ENCODE measurements at regions not wholly inside any gene's neighbourhood (a gene's known extent, or its start where the extent isn't known, plus 50 kb on each side); places are given as distances from the start of the nearest gene placed in this dataset.

DNA sequence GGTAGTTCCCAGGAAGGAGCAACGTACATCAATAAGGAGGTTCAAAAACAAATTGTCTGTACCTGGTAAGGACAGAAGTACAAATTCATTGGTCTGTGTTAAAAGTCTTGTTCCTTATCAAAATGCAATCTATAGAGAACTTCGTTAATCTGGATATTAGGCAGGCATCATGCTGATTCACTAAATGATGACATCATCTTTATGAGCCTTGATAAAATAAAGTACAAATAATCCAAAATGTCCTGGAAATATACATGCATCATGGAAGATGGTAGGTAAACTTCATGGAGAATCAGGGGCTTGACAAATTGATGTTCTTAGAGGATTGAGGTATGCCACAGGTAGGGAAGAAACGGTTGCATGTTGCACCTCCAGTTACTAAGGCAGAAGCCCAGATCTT lies 433.9 kb downstream of the TRIML1 start:
- Histone ChIP-seq H3K4me1 (ENCODE audit: control insufficient read depth in 2 of 2, insufficient read depth in 2 of 2, low read length in 2 of 2) (no peaks in the 10 kb centered on the region), H3K9me3 (ENCODE audit: control insufficient read depth in 2 of 2, low read length in 2 of 2) (no peaks in the 10 kb centered on the region), H3K27me3 (ENCODE audit: control insufficient read depth in 2 of 2, insufficient read depth in 2 of 2, low read length in 2 of 2) (no peaks in the 10 kb centered on the region), H3K4me3 (ENCODE audit: low read length in 2 of 2) (no peak overlapping the region), H3K27ac (ENCODE audit: low read depth in 2 of 2, low read length in 2 of 2) (no peak overlapping the region), H3K9ac (ENCODE audit: low read depth in 1 of 2, low read length in 2 of 2) (no peak overlapping the region), H3K36me3 (ENCODE audit: control insufficient read depth in 2 of 2, insufficient read depth in 2 of 2, low read length in 2 of 2) (no peaks in the 10 kb centered on the region)

DNA sequence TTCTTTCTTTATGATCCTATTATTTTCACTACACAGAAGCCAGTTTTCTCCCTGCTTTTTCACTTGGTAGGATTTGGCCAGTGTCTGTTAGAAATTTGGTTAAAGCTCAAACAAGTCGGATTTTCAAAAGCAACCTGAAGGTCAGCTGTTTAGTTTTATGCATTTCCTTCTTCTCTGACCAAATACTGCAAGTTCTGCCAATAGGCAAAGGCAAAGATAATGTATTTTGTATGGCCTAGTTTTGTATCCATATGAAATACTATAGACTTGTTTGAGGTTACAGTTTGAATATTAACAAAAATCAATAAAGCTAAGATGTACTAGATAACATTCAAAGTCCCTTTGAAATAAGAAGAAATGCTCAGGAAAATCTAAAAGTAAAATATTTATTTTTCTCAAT lies 439.4 kb downstream of the TRIML1 start:
- Histone ChIP-seq H3K9ac (ENCODE audit: low read depth in 1 of 2, low read length in 2 of 2) (no peak overlapping the region), H3K4me3 (ENCODE audit: low read length in 2 of 2) (no peak overlapping the region), H3K27me3 (ENCODE audit: control insufficient read depth in 2 of 2, insufficient read depth in 2 of 2, low read length in 2 of 2) (no peaks in the 10 kb centered on the region), H3K4me1 (ENCODE audit: control insufficient read depth in 2 of 2, insufficient read depth in 2 of 2, low read length in 2 of 2) (no peaks in the 10 kb centered on the region), H3K9me3 (ENCODE audit: control insufficient read depth in 2 of 2, low read length in 2 of 2) (no peaks in the 10 kb centered on the region), H3K27ac (ENCODE audit: low read depth in 2 of 2, low read length in 2 of 2) (no peak overlapping the region), H3K36me3 (ENCODE audit: control insufficient read depth in 2 of 2, insufficient read depth in 2 of 2, low read length in 2 of 2) (no peaks in the 10 kb centered on the region)

DNA sequence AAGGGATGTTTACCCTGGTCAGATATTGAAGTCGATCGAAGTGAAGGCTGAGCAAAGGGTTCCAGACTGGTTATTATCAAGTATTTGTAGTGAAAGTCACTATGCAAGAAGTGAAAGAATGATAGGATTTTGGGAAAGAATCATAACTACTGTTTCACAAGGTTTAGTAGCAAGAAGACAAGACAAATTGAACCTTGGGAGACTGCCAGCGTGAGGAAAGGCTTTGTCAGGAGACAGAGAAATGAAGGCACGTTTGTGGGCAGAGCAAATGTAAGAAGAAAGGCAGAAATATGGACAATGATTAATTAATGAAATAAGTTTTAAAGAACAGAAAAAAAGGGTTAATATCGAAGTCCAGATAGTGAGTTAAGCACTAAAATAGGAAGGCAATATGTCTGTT lies 456.8 kb downstream of the TRIML1 start:
- H3K36me3 ChIP-seq (ENCODE audit: control insufficient read depth in 2 of 2, insufficient read depth in 2 of 2, low read length in 2 of 2): no peaks in the 10 kb centered on the region
- H3K4me3 ChIP-seq (ENCODE audit: low read length in 2 of 2): no peak overlapping the region
- H3K27ac ChIP-seq (ENCODE audit: low read depth in 2 of 2, low read length in 2 of 2): no peak overlapping the region
- no peak overlapping the region for H3K9ac ChIP-seq (ENCODE audit: low read depth in 1 of 2, low read length in 2 of 2)
- H3K4me1 ChIP-seq (ENCODE audit: control insufficient read depth in 2 of 2, insufficient read depth in 2 of 2, low read length in 2 of 2): no peaks in the 10 kb centered on the region
- no peaks in the 10 kb centered on the region for H3K9me3 ChIP-seq (ENCODE audit: control insufficient read depth in 2 of 2, low read length in 2 of 2)
- no peaks in the 10 kb centered on the region for H3K27me3 ChIP-seq (ENCODE audit: control insufficient read depth in 2 of 2, insufficient read depth in 2 of 2, low read length in 2 of 2)

DNA sequence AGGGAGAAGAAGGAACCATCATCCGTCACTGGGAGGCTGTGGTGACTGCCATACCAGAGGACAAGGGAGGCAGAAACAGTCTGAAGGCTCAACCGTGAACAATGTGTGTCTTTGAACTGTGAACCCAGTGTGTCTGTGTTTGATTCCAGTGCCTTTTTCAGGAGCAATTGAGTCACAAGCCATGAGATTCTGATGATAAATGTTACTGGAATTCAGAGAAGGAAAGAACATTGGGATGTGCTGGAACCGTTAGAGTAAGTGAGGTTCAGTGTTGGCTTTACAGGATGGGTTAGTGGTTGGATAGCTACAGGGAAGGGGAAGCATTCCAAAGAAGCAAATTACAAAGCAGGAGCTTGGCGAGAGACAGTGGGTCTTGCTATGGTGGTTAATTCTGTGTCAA lies 464.4 kb downstream of the TRIML1 start:
- H3K27ac ChIP-seq (ENCODE audit: low read depth in 2 of 2, low read length in 2 of 2): no peak overlapping the region
- H3K27me3 ChIP-seq (ENCODE audit: control insufficient read depth in 2 of 2, insufficient read depth in 2 of 2, low read length in 2 of 2): no peaks in the 10 kb centered on the region
- no peaks in the 10 kb centered on the region for H3K36me3 ChIP-seq (ENCODE audit: control insufficient read depth in 2 of 2, insufficient read depth in 2 of 2, low read length in 2 of 2)
- H3K9ac ChIP-seq (ENCODE audit: low read depth in 1 of 2, low read length in 2 of 2): no peak overlapping the region
- no peak overlapping the region for H3K4me3 ChIP-seq (ENCODE audit: low read length in 2 of 2)
- peaks cover 0 to 2% of the 10 kb centered on the region in 2 donors for H3K9me3 ChIP-seq (ENCODE audit: control insufficient read depth in 2 of 2, low read length in 2 of 2)
- H3K4me1 ChIP-seq (ENCODE audit: control insufficient read depth in 2 of 2, insufficient read depth in 2 of 2, low read length in 2 of 2): no peaks in the 10 kb centered on the region

DNA sequence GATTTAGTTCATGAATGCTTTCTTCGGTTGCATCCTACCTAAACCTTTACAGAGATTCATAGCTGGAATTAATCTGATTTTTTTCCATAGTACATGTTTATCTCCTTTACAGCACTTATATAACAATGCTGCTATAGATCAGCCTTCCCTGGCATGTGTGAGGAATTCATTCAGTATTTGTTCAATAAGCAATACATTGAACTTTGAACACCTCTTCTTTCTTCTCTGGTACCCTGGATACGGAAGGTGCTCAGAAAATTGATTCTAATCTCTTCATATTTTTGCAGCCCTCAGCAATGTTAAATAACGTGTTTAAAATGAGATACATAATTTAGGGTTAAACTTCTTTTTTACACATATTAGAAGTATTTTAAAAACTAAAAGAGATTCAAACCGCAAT lies 467.4 kb downstream of the TRIML1 start:
- Histone ChIP-seq H3K36me3 (ENCODE audit: control insufficient read depth in 2 of 2, insufficient read depth in 2 of 2, low read length in 2 of 2) (no peaks in the 10 kb centered on the region), H3K9me3 (ENCODE audit: control insufficient read depth in 2 of 2, low read length in 2 of 2) (peaks cover 0 to 2% of the 10 kb centered on the region in 2 donors), H3K27me3 (ENCODE audit: control insufficient read depth in 2 of 2, insufficient read depth in 2 of 2, low read length in 2 of 2) (no peaks in the 10 kb centered on the region), H3K9ac (ENCODE audit: low read depth in 1 of 2, low read length in 2 of 2) (no peak overlapping the region), H3K4me3 (ENCODE audit: low read length in 2 of 2) (no peak overlapping the region), H3K4me1 (ENCODE audit: control insufficient read depth in 2 of 2, insufficient read depth in 2 of 2, low read length in 2 of 2) (no peaks in the 10 kb centered on the region), H3K27ac (ENCODE audit: low read depth in 2 of 2, low read length in 2 of 2) (no peak overlapping the region)

DNA sequence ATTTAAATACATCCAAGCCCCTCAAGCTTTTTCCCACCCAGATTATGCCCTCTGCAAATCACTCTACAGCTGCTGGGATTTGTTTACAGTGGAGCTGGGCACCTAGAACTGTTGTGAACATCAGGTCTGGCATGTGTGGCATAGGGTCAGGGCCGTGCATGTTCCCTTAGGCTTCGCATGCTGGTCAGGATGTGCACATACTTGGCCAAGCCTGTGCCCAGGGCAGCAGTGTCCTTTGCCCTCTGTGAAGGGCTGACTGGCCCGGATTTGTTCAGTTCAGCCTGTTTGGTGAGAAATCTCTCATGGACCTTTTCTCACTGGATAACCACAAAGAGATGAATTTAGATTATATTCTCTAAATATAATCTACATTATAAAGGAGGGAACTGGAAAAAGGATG lies 471.9 kb downstream of the TRIML1 start:
- Histone ChIP-seq H3K27me3 (ENCODE audit: control insufficient read depth in 2 of 2, insufficient read depth in 2 of 2, low read length in 2 of 2) (no peaks in the 10 kb centered on the region), H3K4me3 (ENCODE audit: low read length in 2 of 2) (no peak overlapping the region), H3K9ac (ENCODE audit: low read depth in 1 of 2, low read length in 2 of 2) (no peak overlapping the region), H3K36me3 (ENCODE audit: control insufficient read depth in 2 of 2, insufficient read depth in 2 of 2, low read length in 2 of 2) (no peaks in the 10 kb centered on the region), H3K9me3 (ENCODE audit: control insufficient read depth in 2 of 2, low read length in 2 of 2) (peaks cover 0 to 2% of the 10 kb centered on the region in 2 donors), H3K27ac (ENCODE audit: low read depth in 2 of 2, low read length in 2 of 2) (no peak overlapping the region), H3K4me1 (ENCODE audit: control insufficient read depth in 2 of 2, insufficient read depth in 2 of 2, low read length in 2 of 2) (no peaks in the 10 kb centered on the region)

DNA sequence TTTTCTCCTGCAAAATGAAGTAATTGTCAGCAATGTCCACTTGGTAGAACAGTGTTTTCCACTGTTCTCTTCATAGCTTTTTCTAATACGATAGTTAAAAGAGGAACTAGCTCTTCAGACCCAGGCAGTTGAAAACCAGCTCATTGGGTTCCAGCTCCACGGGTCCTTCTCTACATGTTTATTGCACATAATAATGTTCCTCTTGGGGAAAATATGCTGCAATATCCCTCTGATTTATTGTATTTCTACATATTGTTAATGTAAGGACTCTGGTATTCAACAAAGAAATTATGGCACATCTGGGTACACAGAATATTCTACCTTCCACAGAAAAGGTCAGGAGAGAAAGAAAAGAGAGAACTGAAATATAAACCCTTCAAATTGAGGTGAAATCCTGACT lies 473.4 kb downstream of the TRIML1 start:
- H3K27me3 ChIP-seq (ENCODE audit: control insufficient read depth in 2 of 2, insufficient read depth in 2 of 2, low read length in 2 of 2): no peaks in the 10 kb centered on the region
- H3K4me1 ChIP-seq (ENCODE audit: control insufficient read depth in 2 of 2, insufficient read depth in 2 of 2, low read length in 2 of 2): no peaks in the 10 kb centered on the region
- H3K27ac ChIP-seq (ENCODE audit: low read depth in 2 of 2, low read length in 2 of 2): no peak overlapping the region
- H3K9me3 ChIP-seq (ENCODE audit: control insufficient read depth in 2 of 2, low read length in 2 of 2): peaks cover 0 to 2% of the 10 kb centered on the region in 2 donors
- no peaks in the 10 kb centered on the region for H3K36me3 ChIP-seq (ENCODE audit: control insufficient read depth in 2 of 2, insufficient read depth in 2 of 2, low read length in 2 of 2)
- no peak overlapping the region for H3K9ac ChIP-seq (ENCODE audit: low read depth in 1 of 2, low read length in 2 of 2)
- no peak overlapping the region for H3K4me3 ChIP-seq (ENCODE audit: low read length in 2 of 2)

DNA sequence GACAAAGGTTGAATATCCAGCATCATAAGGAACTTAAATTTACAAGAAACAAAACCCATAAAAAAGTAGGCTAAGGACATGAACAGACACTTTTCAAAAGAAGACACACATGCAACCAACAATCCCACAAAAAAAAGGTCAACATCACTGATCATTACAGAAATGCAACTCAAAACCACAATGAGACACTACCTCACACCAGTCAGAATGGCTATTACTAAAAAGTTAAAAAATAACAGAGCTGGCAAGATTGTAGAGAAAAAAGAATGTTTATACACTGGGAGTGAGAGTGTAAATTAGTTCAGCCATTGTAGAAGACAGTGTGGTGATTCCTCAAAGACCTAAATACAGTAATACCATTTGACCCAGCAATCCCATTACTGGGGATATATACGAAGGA lies 474.7 kb downstream of the TRIML1 start:
- Histone ChIP-seq H3K27me3 (ENCODE audit: control insufficient read depth in 2 of 2, insufficient read depth in 2 of 2, low read length in 2 of 2) (no peaks in the 10 kb centered on the region), H3K9me3 (ENCODE audit: control insufficient read depth in 2 of 2, low read length in 2 of 2) (peaks cover 0 to 5% of the 10 kb centered on the region in 2 donors), H3K4me1 (ENCODE audit: control insufficient read depth in 2 of 2, insufficient read depth in 2 of 2, low read length in 2 of 2) (no peaks in the 10 kb centered on the region), H3K27ac (ENCODE audit: low read depth in 2 of 2, low read length in 2 of 2) (no peak overlapping the region), H3K4me3 (ENCODE audit: low read length in 2 of 2) (no peak overlapping the region), H3K9ac (ENCODE audit: low read depth in 1 of 2, low read length in 2 of 2) (no peak overlapping the region), H3K36me3 (ENCODE audit: control insufficient read depth in 2 of 2, insufficient read depth in 2 of 2, low read length in 2 of 2) (no peaks in the 10 kb centered on the region)

DNA sequence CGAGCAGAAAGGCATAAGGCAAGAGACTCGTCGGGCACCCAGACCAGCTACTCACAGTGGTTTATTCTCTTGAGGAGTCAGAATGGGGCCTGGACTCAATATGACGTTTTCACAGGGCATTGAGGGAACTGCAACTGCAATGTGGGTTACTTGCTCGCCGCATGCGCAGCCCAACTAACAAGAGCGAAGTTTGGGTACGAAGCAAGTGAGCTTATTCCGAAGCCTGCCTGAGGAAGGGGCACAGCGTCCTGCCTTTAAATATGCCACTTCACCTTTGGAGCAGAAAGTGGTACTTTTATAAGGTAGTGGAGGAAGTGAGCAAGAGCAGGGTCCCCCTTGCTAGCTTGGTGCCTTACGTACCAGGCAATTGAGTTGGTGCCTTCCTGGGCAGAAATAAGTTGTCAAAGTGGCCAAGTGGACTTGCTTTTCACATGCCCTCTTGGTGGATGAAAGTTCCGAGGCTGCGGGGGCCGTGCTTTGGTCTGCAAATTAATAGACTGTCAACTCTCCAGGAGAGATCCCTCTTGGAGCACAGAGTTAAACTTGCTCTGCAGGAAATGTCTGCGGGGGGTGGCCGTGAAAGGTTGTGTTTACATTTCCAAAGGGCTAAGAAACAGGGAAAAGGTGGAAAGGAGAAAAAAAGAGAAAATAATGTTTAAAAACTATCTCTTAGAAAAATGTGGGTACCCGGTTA lies 480.4 kb downstream of the TRIML1 start:
- Histone ChIP-seq H3K4me3 (ENCODE audit: low read length in 2 of 2) (no peak overlapping the region), H3K9ac (ENCODE audit: low read depth in 1 of 2, low read length in 2 of 2) (no peak overlapping the region), H3K4me1 (ENCODE audit: control insufficient read depth in 2 of 2, insufficient read depth in 2 of 2, low read length in 2 of 2) (no peaks in the 10 kb centered on the region), H3K27me3 (ENCODE audit: control insufficient read depth in 2 of 2, insufficient read depth in 2 of 2, low read length in 2 of 2) (no peaks in the 10 kb centered on the region), H3K36me3 (ENCODE audit: control insufficient read depth in 2 of 2, insufficient read depth in 2 of 2, low read length in 2 of 2) (no peaks in the 10 kb centered on the region), H3K27ac (ENCODE audit: low read depth in 2 of 2, low read length in 2 of 2) (no peak overlapping the region), H3K9me3 (ENCODE audit: control insufficient read depth in 2 of 2, low read length in 2 of 2) (peaks cover 4 to 5% of the 10 kb centered on the region in 2 donors)

DNA sequence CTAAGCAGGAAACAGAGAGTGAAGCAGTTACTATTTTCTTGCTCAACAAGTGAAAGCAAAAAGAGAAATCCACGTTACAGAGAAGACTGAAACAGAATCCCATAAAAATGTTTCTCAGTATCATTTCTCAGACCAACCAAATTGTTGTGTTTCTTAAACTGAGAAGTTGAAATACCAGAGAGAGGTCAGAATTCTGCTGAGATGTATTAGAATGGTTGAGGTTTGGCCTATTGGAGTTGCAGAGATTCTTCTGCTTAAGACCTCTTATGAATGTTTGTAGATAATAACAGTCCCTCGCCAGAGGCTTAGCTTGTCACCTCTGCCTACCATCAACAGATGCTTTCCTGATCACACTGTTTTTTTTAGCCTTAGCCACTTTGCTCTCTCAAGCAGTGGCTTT lies 481.4 kb downstream of the TRIML1 start:
- no peaks in the 10 kb centered on the region for H3K36me3 ChIP-seq (ENCODE audit: control insufficient read depth in 2 of 2, insufficient read depth in 2 of 2, low read length in 2 of 2)
- H3K9me3 ChIP-seq (ENCODE audit: control insufficient read depth in 2 of 2, low read length in 2 of 2): peaks cover 5% of the 10 kb centered on the region in 2 donors
- H3K9ac ChIP-seq (ENCODE audit: low read depth in 1 of 2, low read length in 2 of 2): no peak overlapping the region
- H3K27ac ChIP-seq (ENCODE audit: low read depth in 2 of 2, low read length in 2 of 2): no peak overlapping the region
- H3K27me3 ChIP-seq (ENCODE audit: control insufficient read depth in 2 of 2, insufficient read depth in 2 of 2, low read length in 2 of 2): no peaks in the 10 kb centered on the region
- H3K4me1 ChIP-seq (ENCODE audit: control insufficient read depth in 2 of 2, insufficient read depth in 2 of 2, low read length in 2 of 2): no peaks in the 10 kb centered on the region
- no peak overlapping the region for H3K4me3 ChIP-seq (ENCODE audit: low read length in 2 of 2)

All from mucosa of rectum (tissue), 2 donors.